ENCODE measurements at regions not wholly inside any gene's neighbourhood (a gene's known extent, or its start where the extent isn't known, plus 50 kb on each side); places are given as distances from the start of the nearest gene placed in this dataset.

GRCh38 chr14:40317690-40318089 lies 885.5 kb upstream of the FBXO33 start:
- H3K27me3 ChIP-seq (ENCODE audit: control insufficient read depth in 5 of 5, insufficient read depth in 4 of 5, low read length in 5 of 5) = no peaks in the 10 kb centered on the region
- H3K4me3 ChIP-seq (ENCODE audit: low read depth in 1 of 5, low read length in 5 of 5) = no peak overlapping the region
- no peak overlapping the region for H3K27ac ChIP-seq (ENCODE audit: low read depth, low read length)
- H3K4me1 ChIP-seq (ENCODE audit: control insufficient read depth in 5 of 5, insufficient read depth in 5 of 5, low read length in 5 of 5) = no peaks in the 10 kb centered on the region
- no peak overlapping the region for H3K9ac ChIP-seq (ENCODE audit: low read length in 5 of 5)
- no peaks in the 10 kb centered on the region for H3K36me3 ChIP-seq (ENCODE audit: control insufficient read depth in 5 of 5, insufficient read depth in 5 of 5, low read length in 5 of 5)
- H3K9me3 ChIP-seq (ENCODE audit: control insufficient read depth in 5 of 5, low read length in 5 of 5) = no peaks in the 10 kb centered on the region

- H3K36me3 ChIP-seq (ENCODE audit: control insufficient read depth in 5 of 5, insufficient read depth in 5 of 5, low read length in 5 of 5) = no peaks in the 10 kb centered on the region
- no peaks in the 10 kb centered on the region for H3K27me3 ChIP-seq (ENCODE audit: control insufficient read depth in 5 of 5, insufficient read depth in 4 of 5, low read length in 5 of 5)
- H3K4me1 ChIP-seq (ENCODE audit: control insufficient read depth in 5 of 5, insufficient read depth in 5 of 5, low read length in 5 of 5) = no peaks in the 10 kb centered on the region
- H3K4me3 ChIP-seq (ENCODE audit: low read depth in 1 of 5, low read length in 5 of 5) = no peak overlapping the region
- H3K27ac ChIP-seq (ENCODE audit: low read depth, low read length) = no peak overlapping the region
- no peak overlapping the region for H3K9ac ChIP-seq (ENCODE audit: low read length in 5 of 5)
- H3K9me3 ChIP-seq (ENCODE audit: control insufficient read depth in 5 of 5, low read length in 5 of 5) = no peaks in the 10 kb centered on the region
These were observed 880.1 kb upstream of the FBXO33 start for GRCh38 chr14:40312296-40312695.

GRCh38 chr14:40309124-40309523 lies 876.9 kb upstream of the FBXO33 start:
- no peaks in the 10 kb centered on the region for H3K36me3 ChIP-seq (ENCODE audit: control insufficient read depth in 5 of 5, insufficient read depth in 5 of 5, low read length in 5 of 5)
- H3K4me3 ChIP-seq (ENCODE audit: low read depth in 1 of 5, low read length in 5 of 5) = no peak overlapping the region
- H3K4me1 ChIP-seq (ENCODE audit: control insufficient read depth in 5 of 5, insufficient read depth in 5 of 5, low read length in 5 of 5) = no peaks in the 10 kb centered on the region

GRCh38 chr14:40308240-40308639 lies 876.0 kb upstream of the FBXO33 start:
- Histone ChIP-seq H3K27ac (ENCODE audit: low read depth, low read length) (no peak overlapping the region), H3K9ac (ENCODE audit: low read length in 5 of 5) (no peak overlapping the region), H3K36me3 (ENCODE audit: control insufficient read depth in 5 of 5, insufficient read depth in 5 of 5, low read length in 5 of 5) (no peaks in the 10 kb centered on the region), H3K27me3 (ENCODE audit: control insufficient read depth in 5 of 5, insufficient read depth in 4 of 5, low read length in 5 of 5) (no peaks in the 10 kb centered on the region), H3K4me1 (ENCODE audit: control insufficient read depth in 5 of 5, insufficient read depth in 5 of 5, low read length in 5 of 5) (no peaks in the 10 kb centered on the region), H3K9me3 (ENCODE audit: control insufficient read depth in 5 of 5, low read length in 5 of 5) (no peaks in the 10 kb centered on the region), H3K4me3 (ENCODE audit: low read depth in 1 of 5, low read length in 5 of 5) (no peak overlapping the region)

More at GRCh38 chr14:40309124-40309523, 876.9 kb upstream of the FBXO33 start:
- Histone ChIP-seq H3K9ac (ENCODE audit: low read length in 5 of 5) (no peak overlapping the region), H3K27ac (ENCODE audit: low read depth, low read length) (no peak overlapping the region), H3K27me3 (ENCODE audit: control insufficient read depth in 5 of 5, insufficient read depth in 4 of 5, low read length in 5 of 5) (no peaks in the 10 kb centered on the region), H3K9me3 (ENCODE audit: control insufficient read depth in 5 of 5, low read length in 5 of 5) (no peaks in the 10 kb centered on the region)

GRCh38 chr14:40296821-40297220 lies 864.6 kb upstream of the FBXO33 start:
- Histone ChIP-seq H3K9me3 (ENCODE audit: control insufficient read depth in 5 of 5, low read length in 5 of 5) (peaks cover 0 to 14% (median 0%) of the 10 kb centered on the region in 5 donors), H3K9ac (ENCODE audit: low read length in 5 of 5) (no peak overlapping the region), H3K4me3 (ENCODE audit: low read depth in 1 of 5, low read length in 5 of 5) (no peak overlapping the region), H3K36me3 (ENCODE audit: control insufficient read depth in 5 of 5, insufficient read depth in 5 of 5, low read length in 5 of 5) (no peaks in the 10 kb centered on the region), H3K27me3 (ENCODE audit: control insufficient read depth in 5 of 5, insufficient read depth in 4 of 5, low read length in 5 of 5) (no peaks in the 10 kb centered on the region), H3K27ac (ENCODE audit: low read depth, low read length) (no peak overlapping the region), H3K4me1 (ENCODE audit: control insufficient read depth in 5 of 5, insufficient read depth in 5 of 5, low read length in 5 of 5) (no peaks in the 10 kb centered on the region)

- Histone ChIP-seq H3K9me3 (ENCODE audit: control insufficient read depth in 5 of 5, low read length in 5 of 5) (peaks cover 0 to 16% (median 0%) of the 10 kb centered on the region in 5 donors), H3K4me1 (ENCODE audit: control insufficient read depth in 5 of 5, insufficient read depth in 5 of 5, low read length in 5 of 5) (no peaks in the 10 kb centered on the region), H3K4me3 (ENCODE audit: low read depth in 1 of 5, low read length in 5 of 5) (no peak overlapping the region), H3K9ac (ENCODE audit: low read length in 5 of 5) (no peak overlapping the region), H3K36me3 (ENCODE audit: control insufficient read depth in 5 of 5, insufficient read depth in 5 of 5, low read length in 5 of 5) (no peaks in the 10 kb centered on the region), H3K27me3 (ENCODE audit: control insufficient read depth in 5 of 5, insufficient read depth in 4 of 5, low read length in 5 of 5) (no peaks in the 10 kb centered on the region), H3K27ac (ENCODE audit: low read depth, low read length) (no peak overlapping the region)
These were observed 860.4 kb upstream of the FBXO33 start for GRCh38 chr14:40292664-40293063.

GRCh38 chr14:40282196-40282595 lies 850.0 kb upstream of the FBXO33 start:
- no peak overlapping the region for H3K27ac ChIP-seq (ENCODE audit: low read depth, low read length)
- H3K9ac ChIP-seq (ENCODE audit: low read length in 5 of 5) = no peak overlapping the region
- no peak overlapping the region for H3K4me3 ChIP-seq (ENCODE audit: low read depth in 1 of 5, low read length in 5 of 5)
- H3K9me3 ChIP-seq (ENCODE audit: control insufficient read depth in 5 of 5, low read length in 5 of 5) = peaks cover 0 to 2% (median 0%) of the 10 kb centered on the region in 5 donors
- no peaks in the 10 kb centered on the region for H3K4me1 ChIP-seq (ENCODE audit: control insufficient read depth in 5 of 5, insufficient read depth in 5 of 5, low read length in 5 of 5)
- H3K27me3 ChIP-seq (ENCODE audit: control insufficient read depth in 5 of 5, insufficient read depth in 4 of 5, low read length in 5 of 5) = no peaks in the 10 kb centered on the region
- H3K36me3 ChIP-seq (ENCODE audit: control insufficient read depth in 5 of 5, insufficient read depth in 5 of 5, low read length in 5 of 5) = no peaks in the 10 kb centered on the region

- Histone ChIP-seq H3K9me3 (ENCODE audit: control insufficient read depth in 5 of 5, low read length in 5 of 5) (peaks cover 0 to 2% (median 0%) of the 10 kb centered on the region in 5 donors), H3K9ac (ENCODE audit: low read length in 5 of 5) (no peak overlapping the region)
These were observed 848.4 kb upstream of the FBXO33 start for GRCh38 chr14:40280652-40281051.

GRCh38 chr14:40273417-40273816 lies 841.2 kb upstream of the FBXO33 start:
- H3K27me3 ChIP-seq (ENCODE audit: control insufficient read depth in 5 of 5, insufficient read depth in 4 of 5, low read length in 5 of 5) = no peaks in the 10 kb centered on the region
- no peaks in the 10 kb centered on the region for H3K9me3 ChIP-seq (ENCODE audit: control insufficient read depth in 5 of 5, low read length in 5 of 5)
- no peak overlapping the region for H3K4me3 ChIP-seq (ENCODE audit: low read depth in 1 of 5, low read length in 5 of 5)
- no peak overlapping the region for H3K27ac ChIP-seq (ENCODE audit: low read depth, low read length)
- no peak overlapping the region for H3K9ac ChIP-seq (ENCODE audit: low read length in 5 of 5)
- no peaks in the 10 kb centered on the region for H3K4me1 ChIP-seq (ENCODE audit: control insufficient read depth in 5 of 5, insufficient read depth in 5 of 5, low read length in 5 of 5)
- no peaks in the 10 kb centered on the region for H3K36me3 ChIP-seq (ENCODE audit: control insufficient read depth in 5 of 5, insufficient read depth in 5 of 5, low read length in 5 of 5)

More at GRCh38 chr14:40280652-40281051, 848.4 kb upstream of the FBXO33 start:
- no peak overlapping the region for H3K27ac ChIP-seq (ENCODE audit: low read depth, low read length)
- H3K36me3 ChIP-seq (ENCODE audit: control insufficient read depth in 5 of 5, insufficient read depth in 5 of 5, low read length in 5 of 5) = no peaks in the 10 kb centered on the region
- no peaks in the 10 kb centered on the region for H3K27me3 ChIP-seq (ENCODE audit: control insufficient read depth in 5 of 5, insufficient read depth in 4 of 5, low read length in 5 of 5)
- no peak overlapping the region for H3K4me3 ChIP-seq (ENCODE audit: low read depth in 1 of 5, low read length in 5 of 5)
- no peaks in the 10 kb centered on the region for H3K4me1 ChIP-seq (ENCODE audit: control insufficient read depth in 5 of 5, insufficient read depth in 5 of 5, low read length in 5 of 5)

GRCh38 chr14:40271480-40271879 lies 839.2 kb upstream of the FBXO33 start:
- H3K4me1 ChIP-seq (ENCODE audit: control insufficient read depth in 5 of 5, insufficient read depth in 5 of 5, low read length in 5 of 5) = no peaks in the 10 kb centered on the region
- H3K4me3 ChIP-seq (ENCODE audit: low read depth in 1 of 5, low read length in 5 of 5) = no peak overlapping the region
- H3K36me3 ChIP-seq (ENCODE audit: control insufficient read depth in 5 of 5, insufficient read depth in 5 of 5, low read length in 5 of 5) = no peaks in the 10 kb centered on the region
- H3K27ac ChIP-seq (ENCODE audit: low read depth, low read length) = no peak overlapping the region
- no peak overlapping the region for H3K9ac ChIP-seq (ENCODE audit: low read length in 5 of 5)
- no peaks in the 10 kb centered on the region for H3K27me3 ChIP-seq (ENCODE audit: control insufficient read depth in 5 of 5, insufficient read depth in 4 of 5, low read length in 5 of 5)
- H3K9me3 ChIP-seq (ENCODE audit: control insufficient read depth in 5 of 5, low read length in 5 of 5) = no peaks in the 10 kb centered on the region

GRCh38 chr14:40269436-40269835 lies 837.2 kb upstream of the FBXO33 start:
- H3K4me1 ChIP-seq (ENCODE audit: control insufficient read depth in 5 of 5, insufficient read depth in 5 of 5, low read length in 5 of 5) = no peaks in the 10 kb centered on the region
- H3K9me3 ChIP-seq (ENCODE audit: control insufficient read depth in 5 of 5, low read length in 5 of 5) = no peaks in the 10 kb centered on the region
- H3K36me3 ChIP-seq (ENCODE audit: control insufficient read depth in 5 of 5, insufficient read depth in 5 of 5, low read length in 5 of 5) = no peaks in the 10 kb centered on the region

More at GRCh38 chr14:40269436-40269835, 837.2 kb upstream of the FBXO33 start:
- no peaks in the 10 kb centered on the region for H3K27me3 ChIP-seq (ENCODE audit: control insufficient read depth in 5 of 5, insufficient read depth in 4 of 5, low read length in 5 of 5)
- no peak overlapping the region for H3K27ac ChIP-seq (ENCODE audit: low read depth, low read length)
- H3K9ac ChIP-seq (ENCODE audit: low read length in 5 of 5) = no peak overlapping the region
- H3K4me3 ChIP-seq (ENCODE audit: low read depth in 1 of 5, low read length in 5 of 5) = no peak overlapping the region
